Upper lobe of right lung (tissue), 1 donor: ENCODE measurements at regions not wholly inside any gene's neighbourhood (a gene's known extent, or its start where the extent isn't known, plus 50 kb on each side); places are given as distances from the start of the nearest gene placed in this dataset.
"Not testable (repeated sequence)": the region's sequence is repeated elsewhere in the genome, so short reads cannot be mapped to it uniquely, and the experiment has no call there.

Experiments
- ATAC-seq: fragments of 200-7000 bp; cut with Tn5 transposase; one replicate; pipeline ENCODE4 v1.9.1; 2020; ENCODE audit warnings: mild to moderate bottlenecking, moderate library complexity
- DNase-seq: peaks from one replicate; pipeline ENCODE4 v3.0.0-alpha.2; 2020
- H3K27ac ChIP-seq: fragments of 200-600 bp; one replicate; pipeline ENCODE4 v1.8.0; 2022
- H3K27me3 ChIP-seq: fragments of 200-600 bp; one replicate; pipeline ENCODE4 v1.8.0; 2022; ENCODE audit warnings: mild to moderate bottlenecking
- H3K36me3 ChIP-seq: fragments of 200-600 bp; one replicate; pipeline ENCODE4 v1.8.0; 2022
- H3K4me1 ChIP-seq: fragments of 200-600 bp; one replicate; pipeline ENCODE4 v1.8.0; 2022
- H3K4me3 ChIP-seq: fragments of 200-600 bp; one replicate; pipeline ENCODE4 v1.8.0; 2022; ENCODE audit warnings: mild to moderate bottlenecking
- H3K9me3 ChIP-seq: fragments of 200-600 bp; one replicate; pipeline ENCODE4 v1.8.0; 2022
- intact Hi-C: fragments of 100-400 bp; cut with DNase I; formaldehyde crosslinking; loops from one replicate; pipeline ENCODE4 v1.11.0; 2022
- TF ChIP-seq, protein P1 (sequence below): fragments of 200-600 bp; IDR thresholded peaks from one replicate; pipeline ENCODE4 v1.8.0; 2022; ENCODE audit warnings: antibody characterized with exemption
- donor health status: DM: no; HTN: yes; CAD: no; lungs with severe emphysema.

DNA sequence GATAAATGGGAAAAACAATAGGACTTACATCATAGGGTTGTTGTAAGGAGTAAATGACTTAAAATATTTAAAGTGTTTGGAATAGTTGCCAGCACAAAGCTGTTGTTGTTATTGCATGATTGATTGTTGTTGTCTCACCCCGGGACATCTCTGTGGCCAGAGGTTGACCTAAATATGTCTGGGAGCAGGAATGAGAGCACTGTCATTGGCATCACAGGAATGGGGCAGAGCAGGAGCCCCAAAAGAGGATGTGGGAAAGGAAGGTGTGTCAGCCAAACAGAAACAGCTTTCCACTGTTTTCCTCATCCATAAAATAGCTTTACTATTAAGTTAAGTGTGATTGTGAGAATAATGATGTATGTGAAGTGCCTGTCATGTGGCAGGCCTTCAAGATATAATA lies 121.6 kb downstream of the TMEM168 start:
- ATAC-seq: no peak
- no peak overlapping the region for H3K4me3 ChIP-seq
- no peak overlapping the region for H3K27ac ChIP-seq
- TF ChIP-seq, protein P1, sequence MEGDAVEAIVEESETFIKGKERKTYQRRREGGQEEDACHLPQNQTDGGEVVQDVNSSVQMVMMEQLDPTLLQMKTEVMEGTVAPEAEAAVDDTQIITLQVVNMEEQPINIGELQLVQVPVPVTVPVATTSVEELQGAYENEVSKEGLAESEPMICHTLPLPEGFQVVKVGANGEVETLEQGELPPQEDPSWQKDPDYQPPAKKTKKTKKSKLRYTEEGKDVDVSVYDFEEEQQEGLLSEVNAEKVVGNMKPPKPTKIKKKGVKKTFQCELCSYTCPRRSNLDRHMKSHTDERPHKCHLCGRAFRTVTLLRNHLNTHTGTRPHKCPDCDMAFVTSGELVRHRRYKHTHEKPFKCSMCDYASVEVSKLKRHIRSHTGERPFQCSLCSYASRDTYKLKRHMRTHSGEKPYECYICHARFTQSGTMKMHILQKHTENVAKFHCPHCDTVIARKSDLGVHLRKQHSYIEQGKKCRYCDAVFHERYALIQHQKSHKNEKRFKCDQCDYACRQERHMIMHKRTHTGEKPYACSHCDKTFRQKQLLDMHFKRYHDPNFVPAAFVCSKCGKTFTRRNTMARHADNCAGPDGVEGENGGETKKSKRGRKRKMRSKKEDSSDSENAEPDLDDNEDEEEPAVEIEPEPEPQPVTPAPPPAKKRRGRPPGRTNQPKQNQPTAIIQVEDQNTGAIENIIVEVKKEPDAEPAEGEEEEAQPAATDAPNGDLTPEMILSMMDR: no peak
- intact Hi-C loops: no loop called here
- no peaks in the 10 kb centered on the region for H3K36me3 ChIP-seq
- H3K9me3 ChIP-seq: no peaks in the 10 kb centered on the region
- H3K4me1 ChIP-seq: no peaks in the 10 kb centered on the region
- DNase-seq: no peak
- H3K27me3 ChIP-seq: no peaks in the 10 kb centered on the region

DNA sequence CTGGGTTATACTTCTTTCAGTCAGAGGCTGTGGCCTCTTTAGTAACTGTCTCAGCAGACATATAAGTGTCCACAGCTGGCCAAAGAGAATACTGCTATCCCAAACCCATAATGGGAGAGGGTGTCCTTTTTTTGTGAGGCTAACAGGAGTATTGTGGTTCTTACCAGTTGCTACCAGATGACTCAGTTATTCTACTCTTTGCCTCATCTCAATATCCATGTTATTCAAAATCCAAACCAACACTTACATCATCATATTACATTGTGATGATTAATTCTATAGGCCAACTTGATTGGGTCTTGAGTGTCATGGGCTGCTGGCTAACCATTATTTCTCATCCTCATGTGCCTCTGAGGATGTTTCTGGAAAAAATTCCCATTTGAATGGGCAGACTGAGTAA lies 120.9 kb downstream of the TMEM168 start:
- H3K4me3 ChIP-seq: no peak overlapping the region
- ATAC-seq (no peak), DNase-seq (no peak)
- intact Hi-C loops: no loop called here
- H3K27ac ChIP-seq: no peak overlapping the region
- no peaks in the 10 kb centered on the region for H3K36me3 ChIP-seq
- no peaks in the 10 kb centered on the region for H3K9me3 ChIP-seq
- TF ChIP-seq, protein P1: no peak
- no peaks in the 10 kb centered on the region for H3K27me3 ChIP-seq
- no peaks in the 10 kb centered on the region for H3K4me1 ChIP-seq

DNA sequence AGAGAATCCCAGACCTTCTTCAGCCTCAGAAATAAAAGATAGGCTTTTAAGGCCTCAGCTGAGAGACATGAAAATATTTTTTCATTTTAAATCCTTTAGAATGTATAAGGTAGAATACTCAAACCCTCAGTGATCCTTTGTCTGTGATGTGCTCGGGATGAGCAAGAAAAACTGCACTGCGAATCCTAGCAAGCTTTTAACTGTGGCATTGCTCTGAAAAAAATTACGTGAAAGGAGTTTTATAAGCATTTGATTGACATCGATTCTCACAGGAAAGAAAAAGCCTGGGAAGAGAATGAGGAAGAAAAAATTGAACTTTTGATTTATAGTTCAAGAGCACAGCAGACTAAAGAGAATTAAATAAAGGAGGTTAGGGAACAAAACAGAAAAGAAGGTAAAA lies 120.0 kb downstream of the TMEM168 start:
- Histone ChIP-seq H3K4me1 (no peaks in the 10 kb centered on the region), H3K27ac (no peak overlapping the region), H3K27me3 (no peaks in the 10 kb centered on the region), H3K9me3 (no peaks in the 10 kb centered on the region), H3K36me3 (no peaks in the 10 kb centered on the region), H3K4me3 (no peak overlapping the region)
- ATAC-seq: no peak
- no peak for DNase-seq
- intact Hi-C loops: no loop called here
- TF ChIP-seq, protein P1: no peak

DNA sequence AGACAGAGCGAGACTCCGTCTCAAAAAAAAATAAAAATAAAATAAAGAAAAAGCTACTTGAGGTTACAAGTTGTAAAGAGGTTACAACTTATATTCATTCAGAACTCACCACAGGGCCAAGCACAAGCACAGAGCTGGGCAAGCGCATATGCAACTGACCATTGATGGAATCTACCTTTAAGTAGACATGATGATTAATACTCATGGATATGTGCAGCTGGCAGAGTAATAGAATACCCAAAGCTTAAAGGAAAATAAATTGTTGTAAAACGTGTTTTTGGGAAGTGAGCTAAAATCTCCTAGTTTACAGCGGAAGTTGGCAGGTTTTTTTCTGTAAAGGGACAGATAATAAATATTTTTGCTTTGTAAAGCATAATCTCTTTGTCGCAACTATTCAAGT lies 111.6 kb downstream of the TMEM168 start:
- no peaks in the 10 kb centered on the region for H3K27me3 ChIP-seq
- H3K9me3 ChIP-seq: no peaks in the 10 kb centered on the region
- no peaks in the 10 kb centered on the region for H3K36me3 ChIP-seq
- no peak for DNase-seq
- H3K27ac ChIP-seq: no peak overlapping the region
- TF ChIP-seq, protein P1: no peak
- H3K4me1 ChIP-seq: no peaks in the 10 kb centered on the region
- ATAC-seq: no peak
- intact Hi-C loops: no loop called here
- no peak overlapping the region for H3K4me3 ChIP-seq

DNA sequence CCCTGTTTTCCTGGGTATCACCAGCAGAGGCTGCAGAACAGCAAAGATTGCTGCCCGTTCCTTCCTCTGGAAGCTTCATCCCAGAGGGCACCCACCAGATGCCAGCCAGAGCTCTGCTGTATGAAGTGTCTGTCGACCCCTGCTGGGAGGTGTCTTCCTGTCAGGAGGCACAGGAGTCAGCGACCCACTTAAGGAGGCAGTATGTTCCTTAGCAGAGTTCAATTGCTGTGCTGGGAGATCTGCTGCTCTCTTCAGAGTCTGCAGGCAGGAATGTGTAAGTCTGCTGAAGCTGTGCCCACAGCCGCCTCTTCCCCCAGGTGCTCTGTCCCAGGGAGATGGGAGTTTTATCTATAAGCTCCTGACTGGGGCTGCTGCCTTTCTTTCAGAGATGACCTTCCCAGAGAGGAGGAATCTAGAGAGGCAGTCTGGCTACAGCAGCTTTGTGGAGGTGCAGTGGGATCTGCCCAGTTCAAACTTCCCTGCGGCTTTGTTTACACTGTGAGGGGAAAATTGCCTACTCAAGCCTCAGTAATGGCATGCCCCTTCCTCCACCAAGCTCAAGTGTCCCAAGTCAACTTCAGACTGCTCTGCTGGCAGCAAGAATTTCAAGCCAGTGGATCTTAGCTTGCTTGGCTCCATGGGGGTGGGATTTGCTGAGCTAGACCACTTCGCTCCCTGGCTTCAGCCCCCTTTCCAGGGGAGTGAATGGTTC lies 100.6 kb downstream of the TMEM168 start:
- H3K27me3 ChIP-seq, H3K9me3 ChIP-seq, H3K27ac ChIP-seq, intact Hi-C loops, H3K4me3 ChIP-seq, DNase-seq, ATAC-seq, H3K4me1 ChIP-seq, H3K36me3 ChIP-seq: not testable (repeated sequence)

DNA sequence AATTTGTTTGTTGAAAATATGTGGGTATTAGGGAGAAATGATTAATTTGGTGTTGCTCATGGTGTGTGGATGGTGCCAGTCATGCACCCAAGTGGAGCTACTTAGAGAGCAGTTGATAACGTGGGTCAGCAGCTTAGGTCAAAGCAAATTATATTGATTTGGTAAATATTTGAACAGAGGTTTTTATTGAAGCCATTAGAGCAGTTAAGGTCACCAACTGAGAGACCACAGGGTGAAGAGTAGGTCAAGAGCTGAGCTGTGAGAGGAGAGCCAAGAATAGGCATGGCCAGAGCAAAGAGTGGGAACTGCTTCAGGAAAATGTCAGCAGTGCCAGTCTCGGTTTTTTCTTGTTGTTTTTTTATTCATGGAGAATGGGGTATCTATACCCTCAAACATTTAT lies 97.9 kb downstream of the TMEM168 start:
- Histone ChIP-seq H3K9me3 (no peaks in the 10 kb centered on the region), H3K36me3 (no peaks in the 10 kb centered on the region), H3K4me1 (no peaks in the 10 kb centered on the region), H3K27me3 (no peaks in the 10 kb centered on the region), H3K27ac (no peak overlapping the region), H3K4me3 (no peak overlapping the region)
- ATAC-seq (peak; percentile 21), DNase-seq (no peak)
- TF ChIP-seq, protein P1: no peak
- intact Hi-C loops: no loop called here

DNA sequence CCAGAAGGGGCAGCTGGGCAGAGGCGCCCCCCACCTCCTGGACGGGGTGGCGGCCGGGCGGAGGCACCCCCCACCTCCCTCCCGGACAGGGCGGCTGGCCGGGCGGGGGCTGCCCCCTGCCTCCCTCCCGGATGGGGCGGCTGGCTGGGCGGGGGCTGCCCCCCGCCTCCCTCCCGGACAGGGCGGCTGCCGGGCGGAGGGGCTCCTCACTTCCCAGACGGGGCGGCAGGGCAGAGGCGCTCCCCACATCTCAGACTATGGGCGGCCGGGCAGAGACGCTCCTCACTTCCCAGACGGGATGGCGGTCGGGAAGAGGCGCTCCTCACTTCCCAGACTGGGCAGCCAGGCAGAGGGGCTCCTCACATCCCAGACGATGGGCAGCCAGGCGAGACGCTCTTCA lies 93.0 kb downstream of the TMEM168 start:
- intact Hi-C loops, H3K4me3 ChIP-seq, H3K27me3 ChIP-seq, H3K27ac ChIP-seq, DNase-seq, H3K9me3 ChIP-seq, H3K4me1 ChIP-seq, H3K36me3 ChIP-seq, ATAC-seq: not testable (repeated sequence)
